Left lung (tissue), 4 donors: ENCODE measurements at regions not wholly inside any gene's neighbourhood (a gene's known extent, or its start where the extent isn't known, plus 50 kb on each side); places are given as distances from the start of the nearest gene placed in this dataset.

Experiments used
- ATAC-seq: fragments of 200-7000 bp; cut with Tn5 transposase; one replicate; pipeline ENCODE4 v1.9.1; 2020; ENCODE audit warnings: moderate library complexity
- DNase-seq, 4 donors: peaks; one replicate each; pipeline ENCODE4 v3.0.0-alpha.2; 2013 to 2020
- H3K27ac ChIP-seq, 2 donors: fragments of 200-600 bp; sonication (generic) in 1 of 2; one replicate each; pipeline versions ENCODE4 v1.5.0 to v1.8.0; 2020 to 2021
- H3K27me3 ChIP-seq, 2 donors: fragments of 200-600 bp; sonication (generic) in 1 of 2; one replicate each; pipeline versions ENCODE4 v1.5.0 to v1.8.0; 2020 to 2021
- H3K36me3 ChIP-seq, 2 donors: fragments of 200-600 bp; sonication (generic) in 1 of 2; one replicate each; pipeline versions ENCODE4 v1.5.0 to v1.8.0; 2020 to 2021
- H3K4me1 ChIP-seq, 2 donors: fragments of 200-600 bp; one replicate each; pipeline ENCODE4 v1.8.0; 2021
- H3K4me3 ChIP-seq, 2 donors: fragments of 200-600 bp; sonication (generic) in 1 of 2; one replicate each; pipeline versions ENCODE4 v1.5.0 to v1.8.0; 2020 to 2021; ENCODE audit warnings: mild to moderate bottlenecking in 1 of 2
- H3K9me3 ChIP-seq, 2 donors: fragments of 200-600 bp; sonication (generic) in 1 of 2; one replicate each; pipeline versions ENCODE4 v1.5.0 to v1.8.0; 2020 to 2021
- intact Hi-C, 2 donors: fragments of 100-400 bp; cut with DNase I; formaldehyde crosslinking; loops; one replicate each; pipeline versions ENCODE4 v1.11.2 to v1.14.2; 2022
- TF ChIP-seq, protein P1 (sequence below), 2 donors: fragments of 200-600 bp; sonication (generic) in 1 of 2; IDR thresholded peaks; one replicate each; pipeline versions ENCODE4 v1.5.0 to v1.8.0; 2021; ENCODE audit warnings: antibody characterized with exemption in 2 of 2
- donor health status: DM: no; HTN: yes; CAD: no.
- donor health status: DM: no; HTN: no; CAD: no.

DNA sequence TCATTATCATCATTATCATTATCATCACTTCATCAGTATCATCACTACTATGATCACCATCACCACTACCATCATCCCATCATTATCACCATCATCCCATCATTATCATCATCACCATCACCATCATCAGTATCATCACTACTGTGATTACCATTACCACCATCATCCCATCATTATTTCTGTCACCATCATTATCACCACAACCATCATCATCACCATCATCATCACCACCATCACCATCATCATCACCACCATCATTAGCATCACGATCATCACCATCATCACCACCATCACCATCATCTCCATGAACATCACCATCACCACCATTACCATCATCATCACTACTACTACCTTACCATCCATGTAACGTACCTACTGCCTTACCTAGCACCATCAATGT, 368.8 kb downstream of the SEC14L1 start:
- TF ChIP-seq, protein P1, sequence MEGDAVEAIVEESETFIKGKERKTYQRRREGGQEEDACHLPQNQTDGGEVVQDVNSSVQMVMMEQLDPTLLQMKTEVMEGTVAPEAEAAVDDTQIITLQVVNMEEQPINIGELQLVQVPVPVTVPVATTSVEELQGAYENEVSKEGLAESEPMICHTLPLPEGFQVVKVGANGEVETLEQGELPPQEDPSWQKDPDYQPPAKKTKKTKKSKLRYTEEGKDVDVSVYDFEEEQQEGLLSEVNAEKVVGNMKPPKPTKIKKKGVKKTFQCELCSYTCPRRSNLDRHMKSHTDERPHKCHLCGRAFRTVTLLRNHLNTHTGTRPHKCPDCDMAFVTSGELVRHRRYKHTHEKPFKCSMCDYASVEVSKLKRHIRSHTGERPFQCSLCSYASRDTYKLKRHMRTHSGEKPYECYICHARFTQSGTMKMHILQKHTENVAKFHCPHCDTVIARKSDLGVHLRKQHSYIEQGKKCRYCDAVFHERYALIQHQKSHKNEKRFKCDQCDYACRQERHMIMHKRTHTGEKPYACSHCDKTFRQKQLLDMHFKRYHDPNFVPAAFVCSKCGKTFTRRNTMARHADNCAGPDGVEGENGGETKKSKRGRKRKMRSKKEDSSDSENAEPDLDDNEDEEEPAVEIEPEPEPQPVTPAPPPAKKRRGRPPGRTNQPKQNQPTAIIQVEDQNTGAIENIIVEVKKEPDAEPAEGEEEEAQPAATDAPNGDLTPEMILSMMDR (IDR thresholded peaks at IDR 0.05): no peak
- H3K4me3 ChIP-seq: no peak overlapping the region
- H3K27ac ChIP-seq: no peak overlapping the region
- no peak for ATAC-seq
- no peaks in the 10 kb centered on the region for H3K36me3 ChIP-seq
- peaks cover 0 to 14% of the 10 kb centered on the region in 2 donors for H3K9me3 ChIP-seq
- no peak for DNase-seq
- intact Hi-C loops: no loop called here
- no peaks in the 10 kb centered on the region for H3K27me3 ChIP-seq
- no peaks in the 10 kb centered on the region for H3K4me1 ChIP-seq

DNA sequence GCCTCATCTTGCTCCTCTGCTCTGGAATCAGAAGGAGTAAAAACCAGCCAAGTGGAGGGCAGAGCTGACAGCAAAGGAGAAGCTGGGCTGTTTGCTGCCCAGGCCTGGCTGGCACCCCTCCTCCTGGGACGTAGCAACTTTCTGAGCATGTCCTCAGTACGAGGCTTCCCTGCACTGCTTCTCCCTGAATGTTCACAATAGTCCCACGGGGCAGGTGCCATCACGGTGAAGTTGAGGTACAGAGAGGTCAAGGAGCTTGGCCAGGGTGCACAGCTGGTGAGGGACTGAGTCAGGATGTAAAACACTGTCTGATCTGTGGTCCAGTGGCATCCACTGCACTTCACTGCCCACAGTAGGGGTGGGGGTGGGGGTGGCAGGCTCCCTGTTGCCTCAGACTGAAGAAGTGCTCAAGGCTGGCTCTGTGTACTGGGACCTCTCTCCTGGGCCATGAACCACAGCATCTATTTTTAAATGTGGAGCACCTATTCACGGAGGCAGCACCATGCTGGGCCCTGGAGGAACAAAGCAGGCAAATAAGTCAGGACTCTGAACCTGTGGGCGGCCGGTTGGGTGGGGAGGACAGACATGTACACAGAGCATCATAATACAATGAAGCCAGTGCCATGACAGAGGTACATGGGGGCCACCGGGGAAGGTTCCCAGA, 369.5 kb downstream of the SEC14L1 start:
- TF ChIP-seq, protein P1 (IDR thresholded peaks at IDR 0.05): no peak
- Histone ChIP-seq H3K4me3 (no peak overlapping the region), H3K27ac (no peak overlapping the region), H3K4me1 (no peaks in the 10 kb centered on the region), H3K9me3 (peaks cover 0 to 14% of the 10 kb centered on the region in 2 donors), H3K27me3 (no peaks in the 10 kb centered on the region), H3K36me3 (no peaks in the 10 kb centered on the region)
- DNase-seq (peak in 1 of 4 donors; percentile 51), ATAC-seq (no peak)
- intact Hi-C loops: no loop called here

DNA sequence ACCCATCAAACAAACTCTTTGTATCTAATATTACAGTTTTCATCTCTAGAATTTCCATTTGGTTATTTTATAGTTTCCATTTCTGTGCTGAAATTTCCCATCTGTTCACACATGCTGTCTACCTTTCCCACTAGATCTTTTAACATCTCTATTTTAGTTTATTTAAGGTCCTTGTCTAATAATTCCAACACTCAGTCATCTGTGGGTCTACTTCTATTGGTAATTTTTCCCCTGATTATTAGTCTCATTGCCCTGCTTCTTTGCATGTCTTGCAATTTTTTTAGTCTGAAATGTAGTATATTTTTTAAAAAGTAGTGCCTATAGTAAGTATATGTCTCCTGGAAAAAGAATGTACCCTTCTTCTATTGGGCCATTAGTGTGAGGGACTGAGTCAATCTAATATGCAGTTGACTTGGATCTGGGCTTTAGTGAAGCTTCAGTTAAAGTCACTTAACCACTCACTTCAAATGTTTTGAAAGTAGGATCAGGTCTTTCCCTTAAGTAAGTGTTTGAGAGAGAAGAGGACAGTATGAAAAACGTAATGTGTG, 370.8 kb downstream of the SEC14L1 start:
- DNase-seq (no peak), ATAC-seq (no peak)
- Histone ChIP-seq H3K27ac (no peak overlapping the region), H3K9me3 (peaks cover 0 to 14% of the 10 kb centered on the region in 2 donors), H3K36me3 (no peaks in the 10 kb centered on the region), H3K4me3 (no peak overlapping the region), H3K4me1 (no peaks in the 10 kb centered on the region), H3K27me3 (no peaks in the 10 kb centered on the region)
- TF ChIP-seq, protein P1 (IDR thresholded peaks at IDR 0.05): no peak
- intact Hi-C loops: no loop called here

DNA sequence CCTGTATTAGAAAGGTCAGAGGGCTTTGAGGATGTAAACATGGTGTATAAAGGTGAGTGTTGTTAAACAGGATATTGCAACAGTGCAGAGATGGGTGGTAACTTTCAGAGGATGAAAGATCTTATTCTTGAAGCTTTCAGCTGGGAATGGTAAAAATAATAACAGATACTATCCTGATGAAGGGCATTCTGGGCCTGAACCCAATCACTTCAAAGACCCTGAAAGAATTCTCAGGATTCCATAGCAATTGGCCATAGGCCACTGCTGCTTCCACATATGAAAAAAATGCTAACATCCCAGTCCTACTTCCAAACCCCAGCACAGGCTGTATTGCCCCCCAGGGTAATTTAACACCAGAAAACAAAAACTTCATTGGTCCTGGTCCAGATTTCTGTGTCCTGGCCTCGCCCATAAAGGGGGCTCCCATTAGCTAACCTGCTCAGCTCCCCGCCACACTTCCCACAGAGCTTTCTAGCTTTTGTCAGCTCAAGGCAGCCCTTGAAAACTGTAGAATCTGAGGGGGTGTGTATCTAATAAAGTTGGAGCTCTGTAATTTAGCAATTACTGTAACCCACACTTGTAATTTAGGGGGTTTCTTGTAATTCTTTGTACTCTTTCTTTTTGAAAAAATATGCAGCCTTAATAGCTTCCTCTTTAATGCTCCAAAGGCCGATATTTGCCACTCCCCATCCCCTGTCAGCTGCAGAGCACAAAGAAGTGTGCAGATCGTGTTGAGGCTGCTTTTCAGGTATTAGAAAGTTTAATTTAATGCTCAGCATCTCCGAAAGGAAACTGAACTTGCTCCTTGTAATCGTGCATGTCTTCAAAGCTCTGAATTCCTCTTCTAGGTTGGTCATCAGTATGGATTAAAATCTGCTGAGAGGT, 371.5 kb downstream of the SEC14L1 start:
- intact Hi-C loops: no loop called here
- Histone ChIP-seq H3K9me3 (peaks cover 0 to 14% of the 10 kb centered on the region in 2 donors), H3K27ac (no peak overlapping the region), H3K4me3 (no peak overlapping the region), H3K27me3 (no peaks in the 10 kb centered on the region), H3K4me1 (no peaks in the 10 kb centered on the region), H3K36me3 (no peaks in the 10 kb centered on the region)
- ATAC-seq (no peak), DNase-seq (peak in 1 of 4 donors; percentile 2)
- TF ChIP-seq, protein P1 (IDR thresholded peaks at IDR 0.05): no peak

DNA sequence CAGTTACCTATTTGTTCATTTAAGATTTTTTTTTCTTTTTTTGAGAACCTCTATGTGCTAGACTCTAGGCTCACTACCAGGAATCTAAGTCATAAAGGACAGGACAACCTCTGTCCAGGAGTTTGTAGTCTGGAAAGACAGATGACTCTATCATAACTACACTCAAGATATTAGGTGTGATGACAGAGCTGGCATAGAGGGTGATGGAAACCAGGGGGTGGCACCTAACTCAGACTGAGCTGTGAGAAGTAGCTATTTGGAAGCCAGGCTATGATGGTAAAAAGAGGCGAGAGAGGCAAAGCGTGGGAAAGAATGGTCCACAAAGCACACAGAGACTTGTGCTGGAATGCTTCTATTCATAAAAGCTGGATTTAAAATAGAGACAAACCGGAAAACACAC, 372.3 kb downstream of the SEC14L1 start:
- Histone ChIP-seq H3K4me3 (no peak overlapping the region), H3K27ac (no peak overlapping the region), H3K9me3 (peaks cover 0 to 14% of the 10 kb centered on the region in 2 donors), H3K4me1 (no peaks in the 10 kb centered on the region), H3K27me3 (no peaks in the 10 kb centered on the region), H3K36me3 (no peaks in the 10 kb centered on the region)
- ATAC-seq (no peak), DNase-seq (no peak)
- TF ChIP-seq, protein P1 (IDR thresholded peaks at IDR 0.05): no peak
- intact Hi-C loops: no loop called here
